Ovary (tissue), 7 donors: ENCODE measurements at regions not wholly inside any gene's neighbourhood (a gene's known extent, or its start where the extent isn't known, plus 50 kb on each side); places are given as distances from the start of the nearest gene placed in this dataset.

Experiments used
- DNase-seq, 5 donors: peaks; one replicate each; pipeline ENCODE4 v3.0.0-alpha.2; 2019 to 2020
- H3K27ac ChIP-seq, 2 donors: fragments of 200-600 bp; one replicate each; pipeline versions ENCODE4 v1.5.1 to v1.8.0; 2019 to 2022
- H3K27me3 ChIP-seq: fragments of 200-600 bp; one replicate; pipeline ENCODE4 v1.8.0; 2022
- H3K36me3 ChIP-seq: fragments of 200-600 bp; sonication (generic); one replicate; pipeline ENCODE4 v1.5.1; 2019
- H3K4me1 ChIP-seq: one replicate; pipeline ENCODE4 v1.8.1; 2013; ENCODE audit warnings: mild to moderate bottlenecking, moderate library complexity; ENCODE audit not compliant: insufficient read depth
- H3K4me3 ChIP-seq: fragments of 200-600 bp; sonication (generic); one replicate; pipeline ENCODE4 v1.5.1; 2017
- H3K9me3 ChIP-seq, 2 donors: fragments of 200-600 bp in 1 of 2; sonication (generic) in 1 of 2; one replicate each; pipeline versions ENCODE4 v1.5.1 to v1.8.1; 2013 to 2019; ENCODE audit warnings: mild to moderate bottlenecking in 1 of 2, moderate library complexity in 1 of 2
- CTCF ChIP-seq, 3 donors: fragments of 450-650 bp in 2 of 3; fragments of 200-600 bp in 1 of 3; IDR thresholded peaks; one replicate each; pipeline versions ENCODE4 v1.5.1 to v1.8.0; 2016 to 2022; ENCODE audit warnings: antibody characterized with exemption in 3 of 3, mild to moderate bottlenecking in 1 of 3
- EP300 ChIP-seq: sonication (generic); formaldehyde crosslinking; IDR thresholded peaks from one replicate; pipeline ENCODE4 v1.6.1; 2017; ENCODE audit warnings: antibody characterized with exemption
- POLR2A ChIP-seq: fragments of 450-650 bp; IDR thresholded peaks from one replicate; pipeline ENCODE4 v1.6.1; 2017; ENCODE audit warnings: antibody characterized with exemption, mild to moderate bottlenecking, moderate library complexity
- WGBS, 3 donors: extraction: QIAGEN DNeasy Blood & Tissue Kit in 1 of 3; methylation state at CpG; one replicate each; pipeline versions ENCODE4 v1.1.5 to v1.1.7; 2013 to 2017; 5-methylcytosine and 5-hydroxymethylcytosine counted together
- intact Hi-C, 4 donors: fragments of 100-400 bp; cut with DNase I; formaldehyde crosslinking; loops; one replicate each; pipeline versions ENCODE4 v1.11.0 to v1.15.1; 2022 to 2023
- donor health status: DM: no; HTN: no; CAD: no; lungs with moderate emphysema.
- donor health status: DM: no; HTN: no; CAD: no.
- donor health status: Bipolar disorder and iron deficiency.
- donor health status: DM: no; HTN: no; CAD: no.
- donor health status: DM: yes; HTN: yes; CAD: no.

- Histone ChIP-seq H3K9me3 (no peaks in the 10 kb centered on the region), H3K27ac (no peak overlapping the region), H3K36me3 (no peaks in the 10 kb centered on the region), H3K4me3 (no peak overlapping the region), H3K4me1 (no peaks in the 10 kb centered on the region), H3K27me3 (no peaks in the 10 kb centered on the region)
- DNase-seq = no peak
- 36 to 51% (median 49%) methylated on average over 1 of the region's 1 CpG for WGBS, 3 donors
- TF ChIP-seq POLR2A = no peak
- TF ChIP-seq EP300 = no peak
- no peak for TF ChIP-seq CTCF (IDR thresholded peaks at IDR 0.05)
- intact Hi-C loops = no loop called here
Measured at GRCh38 chr13:47374741-47375140, 477.9 kb upstream of the HTR2A start.

GRCh38 chr13:47372751-47373150, 475.9 kb upstream of the HTR2A start:
- intact Hi-C loops = no loop called here
- no peak for DNase-seq

GRCh38 chr13:47351798-47352197, 454.9 kb upstream of the HTR2A start:
- TF ChIP-seq EP300 = no peak
- TF ChIP-seq POLR2A = no peak
- TF ChIP-seq CTCF (IDR thresholded peaks at IDR 0.05) = no peak
- Histone ChIP-seq H3K36me3 (no peaks in the 10 kb centered on the region), H3K27me3 (no peaks in the 10 kb centered on the region), H3K4me1 (no peaks in the 10 kb centered on the region), H3K27ac (no peak overlapping the region), H3K4me3 (no peak overlapping the region), H3K9me3 (no peaks in the 10 kb centered on the region)
- no peak for DNase-seq
- WGBS, 3 donors = 81 to 88% (median 83%) methylated on average over 3 of the region's 3 CpGs
- intact Hi-C loops = no loop called here

More at GRCh38 chr13:47372751-47373150, 475.9 kb upstream of the HTR2A start:
- Histone ChIP-seq H3K36me3 (no peaks in the 10 kb centered on the region), H3K27ac (no peak overlapping the region), H3K27me3 (no peaks in the 10 kb centered on the region), H3K4me3 (no peak overlapping the region), H3K4me1 (no peaks in the 10 kb centered on the region), H3K9me3 (no peaks in the 10 kb centered on the region)
- WGBS, 3 donors = 3 to 15% (median 7%) methylated on average over 1 of the region's 1 CpG
- no peak for TF ChIP-seq CTCF (IDR thresholded peaks at IDR 0.05)
- TF ChIP-seq EP300 = no peak
- no peak for TF ChIP-seq POLR2A

- TF ChIP-seq CTCF (IDR thresholded peaks at IDR 0.05) (no peak), POLR2A (no peak), EP300 (no peak)
- Histone ChIP-seq H3K9me3 (no peaks in the 10 kb centered on the region), H3K27ac (no peak overlapping the region), H3K27me3 (no peaks in the 10 kb centered on the region), H3K36me3 (no peaks in the 10 kb centered on the region), H3K4me3 (no peak overlapping the region), H3K4me1 (no peaks in the 10 kb centered on the region)
- DNase-seq = no peak
- 77 to 80% (median 79%) methylated on average over 2 of the region's 2 CpGs for WGBS, 3 donors
- intact Hi-C loops = no loop called here
Measured at GRCh38 chr13:47350334-47351124, 453.7 kb upstream of the HTR2A start.
